NT2/D1 (cell line): ENCODE measurements at regions not wholly inside any gene's neighbourhood (a gene's known extent, or its start where the extent isn't known, plus 50 kb on each side); places are given as distances from the start of the nearest gene placed in this dataset.

Experiments
- DNase-seq: peaks from one replicate; pipeline ENCODE4 v3.0.0-alpha.2; 2011; ENCODE audit warnings: low read depth, low spot score
- H3K27me3 ChIP-seq: 2 replicates; pipeline ENCODE4 v1.6.0; 2011; ENCODE audit warnings: mild to moderate bottlenecking; ENCODE audit not compliant: insufficient read length, insufficient read depth
- H3K36me3 ChIP-seq: 2 replicates; pipeline ENCODE4 v1.6.1; 2011; ENCODE audit warnings: mild to moderate bottlenecking, low read length, mixed read lengths; ENCODE audit not compliant: insufficient read depth, insufficient read length
- H3K4me1 ChIP-seq: 2 replicates; pipeline ENCODE4 v1.5.1; 2011; ENCODE audit not compliant: insufficient read depth, insufficient read length
- H3K4me3 ChIP-seq: 2 replicates; pipeline ENCODE4 v1.5.1; 2011; ENCODE audit warnings: low read depth; ENCODE audit not compliant: insufficient read length
- H3K9ac ChIP-seq: 2 replicates; pipeline ENCODE4 v1.6.0; 2011; ENCODE audit warnings: low read depth; ENCODE audit not compliant: insufficient read length
- H3K9me3 ChIP-seq: 2 replicates; pipeline ENCODE4 v1.5.1; 2011; ENCODE audit warnings: mild to moderate bottlenecking, low read length; ENCODE audit not compliant: insufficient read depth
- SUZ12 ChIP-seq: IDR thresholded peaks from 2 replicates; pipeline ENCODE4 v1.6.1; 2011; ENCODE audit not compliant: insufficient read length, insufficient read depth; ENCODE audit errors: extremely low read depth
- YY1 ChIP-seq: IDR thresholded peaks from 2 replicates; pipeline ENCODE4 v1.6.1; 2011; ENCODE audit not compliant: insufficient read length, insufficient read depth
- ZNF274 ChIP-seq: IDR thresholded peaks from 2 replicates; pipeline ENCODE4 v1.6.1; 2011; ENCODE audit warnings: mild to moderate bottlenecking, low read depth, low read length

GRCh38 chr12:90257927-90258624 lies 549.4 kb upstream of the ATP2B1 start:
- TF ChIP-seq ZNF274, result no peak
- no peak for TF ChIP-seq SUZ12
- TF ChIP-seq YY1, result no peak
- DNase-seq, result no peak
- H3K4me1 ChIP-seq, result no peaks in the 10 kb centered on the region
- H3K4me3 ChIP-seq, result no peak overlapping the region
- no peak overlapping the region for H3K9ac ChIP-seq
- H3K27me3 ChIP-seq, result no peaks in the 10 kb centered on the region
- no peaks in the 10 kb centered on the region for H3K36me3 ChIP-seq
- no peaks in the 10 kb centered on the region for H3K9me3 ChIP-seq

DNA sequence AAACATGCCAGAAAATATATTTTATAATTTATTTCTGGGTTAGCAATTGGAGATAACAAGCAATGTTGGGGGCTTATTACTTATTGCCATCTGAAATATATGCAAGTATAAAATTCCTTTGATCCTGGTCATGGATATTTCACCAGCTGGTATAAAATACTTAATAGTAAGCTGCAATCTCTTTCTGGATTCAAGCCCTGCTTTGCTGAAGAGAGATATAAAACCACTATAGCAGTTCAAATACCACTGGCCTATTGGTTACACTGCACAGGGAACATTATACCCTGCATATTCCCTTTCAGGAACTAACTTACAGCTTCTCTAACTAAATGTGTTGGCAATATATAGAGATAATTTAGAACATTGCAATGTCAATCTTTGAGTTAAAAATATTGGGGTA lies 546.2 kb upstream of the ATP2B1 start:
- DNase-seq, result no peak
- Histone ChIP-seq H3K4me3 (no peak overlapping the region), H3K9ac (no peak overlapping the region), H3K4me1 (no peaks in the 10 kb centered on the region), H3K9me3 (no peaks in the 10 kb centered on the region), H3K27me3 (no peaks in the 10 kb centered on the region), H3K36me3 (no peaks in the 10 kb centered on the region)
- TF ChIP-seq YY1 (no peak), ZNF274 (no peak), SUZ12 (no peak)

DNA sequence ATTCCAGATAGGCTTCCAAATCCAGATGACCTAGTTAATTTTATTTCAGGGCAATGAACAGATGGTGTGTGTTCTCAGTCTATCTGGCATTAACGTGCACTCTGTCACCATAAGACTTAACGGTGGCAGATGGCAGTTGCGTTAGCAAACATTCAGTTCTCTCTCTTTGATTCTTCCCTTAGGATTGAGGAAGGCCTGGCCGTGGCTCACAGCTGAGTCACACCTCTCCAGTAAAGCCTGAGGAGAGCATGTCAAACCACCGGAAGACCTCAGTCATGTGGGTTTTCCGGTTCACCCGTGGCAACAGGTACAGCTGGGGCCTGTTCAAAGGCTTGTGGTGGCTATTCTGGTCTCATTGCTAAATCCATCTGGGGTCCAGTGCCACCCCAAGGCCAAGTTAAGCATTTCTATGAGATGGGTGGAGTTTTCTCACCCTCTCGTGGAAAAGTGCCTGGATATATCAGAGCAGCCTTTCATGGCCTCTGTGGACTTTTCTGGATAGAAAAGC lies 545.1 kb upstream of the ATP2B1 start:
- Histone ChIP-seq H3K27me3 (no peaks in the 10 kb centered on the region), H3K9me3 (no peaks in the 10 kb centered on the region), H3K4me1 (no peaks in the 10 kb centered on the region), H3K4me3 (no peak overlapping the region), H3K36me3 (no peaks in the 10 kb centered on the region), H3K9ac (no peak overlapping the region)
- TF ChIP-seq YY1, result no peak
- TF ChIP-seq SUZ12, result no peak
- TF ChIP-seq ZNF274, result no peak
- no peak for DNase-seq

- H3K9ac ChIP-seq, result no peak overlapping the region
- no peaks in the 10 kb centered on the region for H3K27me3 ChIP-seq
- no peaks in the 10 kb centered on the region for H3K9me3 ChIP-seq
- H3K36me3 ChIP-seq, result no peaks in the 10 kb centered on the region
- no peak overlapping the region for H3K4me3 ChIP-seq
- H3K4me1 ChIP-seq, result no peaks in the 10 kb centered on the region
- DNase-seq, result no peak
- no peak for TF ChIP-seq SUZ12
- no peak for TF ChIP-seq ZNF274
- TF ChIP-seq YY1, result no peak
These were observed 544.5 kb upstream of the ATP2B1 start for GRCh38 chr12:90253136-90253535.

DNA sequence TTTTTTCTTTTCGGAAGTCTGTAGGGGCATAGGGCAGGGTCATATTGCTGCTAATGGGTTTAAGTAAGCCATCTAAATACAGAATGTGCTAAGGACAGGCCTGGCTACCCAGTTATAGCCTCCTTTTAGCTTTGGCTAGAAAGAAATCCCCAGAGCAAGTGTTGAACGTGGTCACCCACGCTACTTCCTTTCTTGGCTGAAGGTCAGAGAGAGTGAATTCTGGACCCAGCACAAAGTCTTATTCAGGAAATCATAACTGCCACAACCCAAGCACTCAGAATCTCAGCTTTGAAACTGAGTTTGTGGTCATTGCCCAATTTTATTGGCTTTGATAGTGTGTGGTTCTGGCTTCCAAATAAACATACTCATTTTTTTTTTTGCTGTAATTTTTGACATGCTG lies 542.1 kb upstream of the ATP2B1 start:
- H3K4me3 ChIP-seq, result no peak overlapping the region
- TF ChIP-seq YY1 (no peak), SUZ12 (no peak), ZNF274 (no peak)
- DNase-seq, result no peak

DNA sequence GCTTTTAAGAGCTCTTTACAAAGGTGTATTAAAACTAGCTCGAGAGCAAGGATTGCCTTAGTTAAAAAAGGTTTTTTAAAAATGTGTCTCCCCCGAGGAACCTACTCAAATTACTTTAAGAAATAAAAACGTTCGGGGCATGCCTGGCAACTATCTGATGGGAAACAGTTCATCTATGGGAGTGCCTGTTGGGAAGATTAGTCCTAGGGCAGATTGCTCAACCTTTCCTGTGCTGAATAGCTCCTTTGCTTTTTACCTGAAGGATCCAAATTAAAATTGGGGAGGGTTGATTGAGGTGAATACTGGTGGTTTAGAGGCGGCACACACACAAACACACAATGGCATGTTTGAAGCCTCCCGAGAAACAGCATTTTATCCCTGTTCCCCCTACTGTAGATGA lies 541.4 kb upstream of the ATP2B1 start:
- H3K27me3 ChIP-seq, result no peaks in the 10 kb centered on the region
- no peaks in the 10 kb centered on the region for H3K9me3 ChIP-seq
- no peak overlapping the region for H3K4me3 ChIP-seq
- H3K4me1 ChIP-seq, result no peaks in the 10 kb centered on the region
- no peak overlapping the region for H3K9ac ChIP-seq
- TF ChIP-seq SUZ12 (no peak), ZNF274 (no peak), YY1 (no peak)
- H3K36me3 ChIP-seq, result no peaks in the 10 kb centered on the region
- DNase-seq, result no peak

More for the DNA sequence above, 542.1 kb upstream of the ATP2B1 start:
- no peaks in the 10 kb centered on the region for H3K9me3 ChIP-seq
- H3K9ac ChIP-seq, result no peak overlapping the region
- H3K4me1 ChIP-seq, result no peaks in the 10 kb centered on the region
- no peaks in the 10 kb centered on the region for H3K36me3 ChIP-seq
- H3K27me3 ChIP-seq, result no peaks in the 10 kb centered on the region

GRCh38 chr12:90246688-90247087 lies 538.0 kb upstream of the ATP2B1 start:
- H3K4me3 ChIP-seq, result no peak overlapping the region
- H3K36me3 ChIP-seq, result no peaks in the 10 kb centered on the region
- no peaks in the 10 kb centered on the region for H3K4me1 ChIP-seq
- H3K9me3 ChIP-seq, result no peaks in the 10 kb centered on the region
- H3K27me3 ChIP-seq, result no peaks in the 10 kb centered on the region
- no peak for TF ChIP-seq YY1
- TF ChIP-seq SUZ12, result no peak
- TF ChIP-seq ZNF274, result no peak
- no peak overlapping the region for H3K9ac ChIP-seq
- DNase-seq, result no peak

- H3K4me3 ChIP-seq, result no peak overlapping the region
- no peaks in the 10 kb centered on the region for H3K9me3 ChIP-seq
- H3K4me1 ChIP-seq, result no peaks in the 10 kb centered on the region
- TF ChIP-seq SUZ12 (no peak), YY1 (no peak), ZNF274 (no peak)
- no peaks in the 10 kb centered on the region for H3K36me3 ChIP-seq
- H3K9ac ChIP-seq, result no peak overlapping the region
- DNase-seq, result no peak
- H3K27me3 ChIP-seq, result no peaks in the 10 kb centered on the region
These were observed 536.8 kb upstream of the ATP2B1 start for GRCh38 chr12:90245391-90245790.
